H1 (cell line): ENCODE measurements at regions not wholly inside any gene's neighbourhood (a gene's known extent, or its start where the extent isn't known, plus 50 kb on each side); places are given as distances from the start of the nearest gene placed in this dataset.

ENCODE experiments used
- CTCF ChIA-PET: fragments of 300-600 bp; sonication (Branson Sonifier 250); formaldehyde crosslinking; loops from one replicate; lab custom pipeline; 2021; ENCODE audit not compliant: partially characterized antibody; lab: Charles Lee
- POLR2A ChIA-PET: fragments of 300-600 bp; sonication (Branson Sonifier 250); formaldehyde crosslinking; loops from one replicate; lab custom pipeline; 2021; ENCODE audit warnings: inconsistent platforms; ENCODE audit not compliant: partially characterized antibody; lab: Charles Lee
- DNase-seq, 2 experiments: peaks; one replicate each; pipeline versions ENCODE4 v3.0.0 to v3.0.0-alpha.2; 2010 to 2022; ENCODE audit warnings: low spot score in 2 of 2, low read depth in 1 of 2, mixed read lengths in 1 of 2
- FAIRE-seq: peaks from 2 replicates; lab custom pipeline; 2011; peaks lifted over from hg19 to GRCh38; lab: Jason Lieb, UNC
- H2AFZ ChIP-seq: 2 replicates; pipeline ENCODE4 v1.8.1; 2012; ENCODE audit warnings: low read length, inconsistent platforms
- H2AK5ac ChIP-seq: 2 replicates; pipeline ENCODE4 v1.6.1; 2013; ENCODE audit warnings: low read depth, low read length
- H2BK120ac ChIP-seq: replicated peaks from 2 replicates; pipeline ENCODE3; 2013; ENCODE audit warnings: low read depth, low read length, inconsistent platforms
- H2BK12ac ChIP-seq: 2 replicates; pipeline ENCODE4 v1.6.1; 2013; ENCODE audit warnings: low read depth, low read length
- H2BK15ac ChIP-seq: 2 replicates; pipeline ENCODE4 v1.6.1; 2013; ENCODE audit warnings: low read length
- H2BK20ac ChIP-seq: 2 replicates; pipeline ENCODE4 v1.6.1; 2013; ENCODE audit warnings: low read length
- H2BK5ac ChIP-seq: 2 replicates; pipeline ENCODE4 v1.6.1; 2013; ENCODE audit warnings: low read depth, low read length
- H3K14ac ChIP-seq: 2 replicates; pipeline ENCODE4 v1.6.1; 2013; ENCODE audit warnings: inconsistent platforms; ENCODE audit not compliant: insufficient read length
- H3K18ac ChIP-seq: 2 replicates; pipeline ENCODE4 v1.6.1; 2013; ENCODE audit warnings: low read length; ENCODE audit errors: extremely low read depth
- H3K23ac ChIP-seq: 2 replicates; pipeline ENCODE4 v1.6.1; 2013; ENCODE audit warnings: inconsistent platforms; ENCODE audit not compliant: insufficient read length
- H3K23me2 ChIP-seq: 2 replicates; pipeline ENCODE4 v1.6.1; 2013; ENCODE audit warnings: low read depth, low read length
- H3K27ac ChIP-seq: 2 replicates; pipeline ENCODE4 v1.6.1; 2011; ENCODE audit warnings: low read depth, low read length, inconsistent platforms
- H3K27me3 ChIP-seq, 4 experiments: replicated peaks in 1 of 4; 1 replicate in 1 of 4; 2 replicates in 3 of 4; pipeline versions ENCODE4 v1.6.1 to v1.8.1; 2011 to 2013; ENCODE audit warnings: low read length in 3 of 4, mild to moderate bottlenecking in 3 of 4, inconsistent platforms in 2 of 4, mixed read lengths in 2 of 4, moderate library complexity in 1 of 4; ENCODE audit not compliant: control insufficient read depth in 3 of 4, insufficient read depth in 3 of 4; ENCODE audit errors: extremely low read depth in 1 of 4
- H3K36me3 ChIP-seq, 4 experiments: 2 replicates each; pipeline versions ENCODE4 v1.6.1 to v1.8.1; 2011 to 2013; ENCODE audit warnings: mild to moderate bottlenecking in 4 of 4, low read length in 3 of 4, moderate library complexity in 2 of 4, control low read depth in 1 of 4, inconsistent platforms in 1 of 4; ENCODE audit not compliant: insufficient read depth in 4 of 4, control insufficient read depth in 2 of 4
- H3K4ac ChIP-seq: replicated peaks from 2 replicates; pipeline ENCODE3; 2013; ENCODE audit warnings: low read length, low read depth, mixed read lengths, inconsistent platforms; ENCODE audit not compliant: insufficient read length
- H3K4me1 ChIP-seq, 4 experiments: replicated peaks in 1 of 4; 1 replicate in 1 of 4; 2 replicates in 3 of 4; pipeline versions ENCODE4 v1.6.1 to v1.8.1; 2011 to 2013; ENCODE audit warnings: low read length in 3 of 4, inconsistent platforms in 2 of 4, mixed read lengths in 1 of 4; ENCODE audit not compliant: insufficient read depth in 4 of 4, control insufficient read depth in 3 of 4
- H3K4me2 ChIP-seq, 2 experiments: 2 replicates each; pipeline versions ENCODE4 v1.6.1 to v1.8.1; 2011 to 2013; ENCODE audit warnings: low read depth in 2 of 2, low read length in 2 of 2, control low read depth in 1 of 2, inconsistent platforms in 1 of 2, mild to moderate bottlenecking in 1 of 2; ENCODE audit not compliant: insufficient read depth in 1 of 2
- H3K4me3 ChIP-seq, 4 experiments: fragments of 200-600, 300-600 bp in 1 of 4; sonication (generic), shearing (Covaris generic), sonication (Bioruptor Twin) in 1 of 4; 2 replicates each; pipeline versions ENCODE4 v1.5.1 to v1.8.1; 2011 to 2016; ENCODE audit warnings: low read length in 4 of 4, low read depth in 3 of 4, control low read depth in 2 of 4, inconsistent platforms in 2 of 4, mild to moderate bottlenecking in 2 of 4, mixed read lengths in 1 of 4, moderate library complexity in 1 of 4; ENCODE audit not compliant: insufficient read depth in 2 of 4; ENCODE audit errors: extremely low read depth in 1 of 4
- H3K56ac ChIP-seq: replicated peaks from 2 replicates; pipeline ENCODE3; 2013; ENCODE audit warnings: low read depth, mild to moderate bottlenecking, mixed read lengths, low read length, inconsistent platforms; ENCODE audit not compliant: insufficient read length
- H3K79me1 ChIP-seq: 2 replicates; pipeline ENCODE4 v1.6.1; 2013; ENCODE audit warnings: low read depth, low read length, control low read depth
- H3K79me2 ChIP-seq, 2 experiments: 2 replicates each; pipeline versions ENCODE4 v1.6.1 to v1.8.1; 2012 to 2013; ENCODE audit warnings: low read length in 2 of 2, mild to moderate bottlenecking in 2 of 2, inconsistent platforms in 1 of 2; ENCODE audit not compliant: insufficient read depth in 2 of 2, control insufficient read depth in 1 of 2
- H3K9ac ChIP-seq, 4 experiments: replicated peaks in 1 of 4; 1 replicate in 1 of 4; 2 replicates in 3 of 4; pipeline versions ENCODE4 v1.6.1 to v1.8.1; 2011 to 2013; ENCODE audit warnings: low read depth in 3 of 4, low read length in 3 of 4, control low read depth in 2 of 4, mild to moderate bottlenecking in 2 of 4, moderate library complexity in 2 of 4, inconsistent platforms in 1 of 4; ENCODE audit errors: extremely low read depth in 1 of 4
- H3K9me3 ChIP-seq, 2 experiments: 2 replicates each; pipeline versions ENCODE4 v1.6.1 to v1.8.1; 2012 to 2013; ENCODE audit warnings: mild to moderate bottlenecking in 2 of 2, moderate library complexity in 2 of 2, control low read depth in 1 of 2, inconsistent platforms in 1 of 2, low read depth in 1 of 2, low read length in 1 of 2, mixed read lengths in 1 of 2; ENCODE audit not compliant: insufficient read depth in 2 of 2
- H4K20me1 ChIP-seq, 2 experiments: replicated peaks in 1 of 2; 2 replicates each; pipeline versions ENCODE3 to v1.8.1; 2011 to 2013; ENCODE audit warnings: inconsistent platforms in 2 of 2, low read length in 2 of 2, mild to moderate bottlenecking in 1 of 2; ENCODE audit not compliant: insufficient read depth in 2 of 2, control insufficient read depth in 1 of 2
- H4K5ac ChIP-seq: 2 replicates; pipeline ENCODE4 v1.6.1; 2013; ENCODE audit warnings: low read length, low read depth, mixed read lengths, inconsistent platforms; ENCODE audit not compliant: insufficient read length
- H4K8ac ChIP-seq: 2 replicates; pipeline ENCODE4 v1.8.0; 2013; ENCODE audit warnings: mild to moderate bottlenecking, moderate library complexity, low read length, inconsistent platforms; ENCODE audit not compliant: insufficient read depth; ENCODE audit errors: extremely low read depth
- H4K91ac ChIP-seq: replicated peaks from 2 replicates; pipeline ENCODE3; 2013; ENCODE audit warnings: low read length, mixed read lengths, inconsistent platforms; ENCODE audit not compliant: insufficient read length
- ATF2 ChIP-seq: IDR thresholded peaks from 2 replicates; pipeline ENCODE4 v1.6.1; 2012; ENCODE audit warnings: low read length, inconsistent platforms
- NANOG ChIP-seq: IDR thresholded peaks from 2 replicates; pipeline ENCODE4 v1.6.1; 2011; ENCODE audit warnings: low read length, low read depth, mild to moderate bottlenecking, inconsistent platforms; ENCODE audit not compliant: insufficient read depth, poor library complexity, severe bottlenecking
- POU5F1 ChIP-seq: IDR thresholded peaks from 2 replicates; pipeline ENCODE4 v1.6.1; 2011; ENCODE audit warnings: low read depth, mild to moderate bottlenecking, low read length, moderate library complexity
- RNF2 ChIP-seq: fragments of 200-900, 300-1000 bp; sonication (generic); IDR thresholded peaks from 2 replicates; pipeline ENCODE4 v1.7.1; 2016; ENCODE audit warnings: borderline replicate concordance, low read depth, mild to moderate bottlenecking, antibody characterized with exemption, low read length; ENCODE audit not compliant: poor library complexity, severe bottlenecking; ENCODE audit errors: missing control alignments
- SIX5 ChIP-seq: IDR thresholded peaks from 2 replicates; pipeline ENCODE4 v1.6.1; 2011; ENCODE audit warnings: mild to moderate bottlenecking, low read depth, low read length
- SP4 ChIP-seq: IDR thresholded peaks from 2 replicates; pipeline ENCODE4 v1.6.1; 2012; ENCODE audit warnings: low read length, inconsistent platforms
- TBP ChIP-seq: IDR thresholded peaks from 2 replicates; pipeline ENCODE4 v1.6.1; 2011; ENCODE audit warnings: low read depth, low read length, improper control_type of control experiment

GRCh38 chr3:19652336-19652735, 281.7 kb downstream of the EFHB start:
- no peaks in the 10 kb centered on the region for H3K79me2 ChIP-seq
- TF ChIP-seq SIX5, result no peak
- peak; percentile 14 for TF ChIP-seq NANOG
- no peak for TF ChIP-seq SP4
- no peak for TF ChIP-seq ATF2
- no peak for TF ChIP-seq TBP
- no peak for TF ChIP-seq POU5F1
- no peak for TF ChIP-seq RNF2
- TF ChIP-seq, all 59 proteins: peak for 1
- Histone ChIP-seq H3K79me1 (no peaks in the 10 kb centered on the region), H3K4me2 (no peak overlapping the region), H2BK120ac (no peak overlapping the region), H2BK15ac (no peak overlapping the region), H2AK5ac (no peak overlapping the region), H3K18ac (no peak overlapping the region), H2BK5ac (no peak overlapping the region), H3K9ac (no peak overlapping the region), H3K36me3 (no peaks in the 10 kb centered on the region), H3K14ac (no peak overlapping the region), H4K8ac (no peak overlapping the region), H3K4ac (no peak overlapping the region), H2AFZ (no peak overlapping the region), H3K27me3 (no peaks in the 10 kb centered on the region), H3K23ac (no peak overlapping the region), H2BK12ac (no peak overlapping the region), H3K9me3 (peaks cover 4 to 9% of the 10 kb centered on the region in 2 experiments; a peak in 3 of 4 replicates), H3K56ac (no peak overlapping the region), H3K4me3 (no peak overlapping the region), H4K20me1 (no peaks in the 10 kb centered on the region), H3K27ac (no peak overlapping the region), H4K5ac (no peak overlapping the region), H3K23me2 (no peaks in the 10 kb centered on the region), H2BK20ac (no peak overlapping the region), H3K4me1 (peaks cover 0 to 14% (median 0%) of the 10 kb centered on the region in 4 experiments; a peak in 2 of 7 replicates), H4K91ac (no peak overlapping the region)
- DNase-seq, result no peak
- CTCF ChIA-PET, result interaction anchor here (0.9 to 2.5 kb wide), 5 partner anchors 10 to 304 kb away, joined by 3 to 10 read pairs (median 6); no protein-coding TSS in a partner anchor
- FAIRE-seq, result peak; percentile 45
- POLR2A ChIA-PET, result no interaction called here
